ENCODE measurements at regions not wholly inside any gene's neighbourhood (a gene's known extent, or its start where the extent isn't known, plus 50 kb on each side); places are given as distances from the start of the nearest gene placed in this dataset.

GRCh38 chr7:131883769-131884168, 327.3 kb upstream of the PODXL start:
- DNase-seq (no peak), ATAC-seq (ENCODE audit: poor library complexity) (no peak)
- POLR2A ChIA-PET = no interaction called here
- CTCF ChIA-PET = no interaction called here
- no peaks in the 10 kb centered on the region for H3K4me1 Mint-ChIP-seq (ENCODE audit: low read depth)
- H3K36me3 ChIP-seq (ENCODE audit: insufficient read depth, low read length) = no peaks in the 10 kb centered on the region
- peaks cover 5% of the 10 kb centered on the region for H3K9me3 Mint-ChIP-seq
- H3K27ac ChIP-seq (ENCODE audit: low read depth in 1 of 2, low read length in 2 of 2) = no peak overlapping the region
- intact Hi-C loops (cut with DNase I, micrococcal nuclease) = no loop called here
- H3K4me1 ChIP-seq (ENCODE audit: insufficient read depth, low read length) = no peaks in the 10 kb centered on the region
- TF ChIP-seq CTCF (IDR thresholded peaks at IDR 0.05) = no peak
- H3K27ac Mint-ChIP-seq = no peak overlapping the region
- no peak overlapping the region for H3K4me3 Mint-ChIP-seq
- H3K27me3 ChIP-seq (ENCODE audit: control insufficient read depth in 1 of 2, insufficient read depth in 2 of 2, low read length in 2 of 2) = peaks cover 0 to 4% of the 10 kb centered on the region in 2 experiments
- peaks cover 25% of the 10 kb centered on the region for H3K27me3 Mint-ChIP-seq
- no peaks in the 10 kb centered on the region for H3K36me3 Mint-ChIP-seq (ENCODE audit: low read depth)
- H3K9me3 ChIP-seq (ENCODE audit: control insufficient read depth in 1 of 2, insufficient read depth in 1 of 2, low read length in 2 of 2) = peaks cover 8 to 13% of the 10 kb centered on the region in 2 experiments
- no peak overlapping the region for H3K4me3 ChIP-seq (ENCODE audit: low read length)

- H3K9me3 Mint-ChIP-seq = peaks cover 5% of the 10 kb centered on the region
- Histone ChIP-seq H3K27ac (ENCODE audit: low read depth in 1 of 2, low read length in 2 of 2) (no peak overlapping the region), H3K27me3 (ENCODE audit: control insufficient read depth in 1 of 2, insufficient read depth in 2 of 2, low read length in 2 of 2) (peaks cover 0 to 4% of the 10 kb centered on the region in 2 experiments), H3K36me3 (ENCODE audit: insufficient read depth, low read length) (no peaks in the 10 kb centered on the region), H3K9me3 (ENCODE audit: control insufficient read depth in 1 of 2, insufficient read depth in 1 of 2, low read length in 2 of 2) (peaks cover 8 to 15% of the 10 kb centered on the region in 2 experiments), H3K4me1 (ENCODE audit: insufficient read depth, low read length) (no peaks in the 10 kb centered on the region), H3K4me3 (ENCODE audit: low read length) (no peak overlapping the region)
- no peak overlapping the region for H3K4me3 Mint-ChIP-seq
- CTCF ChIA-PET = no interaction called here
- H3K36me3 Mint-ChIP-seq (ENCODE audit: low read depth) = no peaks in the 10 kb centered on the region
- H3K4me1 Mint-ChIP-seq (ENCODE audit: low read depth) = no peaks in the 10 kb centered on the region
- intact Hi-C loops (cut with DNase I, micrococcal nuclease) = no loop called here
- TF ChIP-seq CTCF (IDR thresholded peaks at IDR 0.05) = no peak
- POLR2A ChIA-PET = interaction anchor here (0.7 kb wide), 1 partner anchor 94 kb away, joined by 4 read pairs; no protein-coding TSS in a partner anchor
- H3K27me3 Mint-ChIP-seq = peaks cover 21% of the 10 kb centered on the region
- ATAC-seq (ENCODE audit: poor library complexity) (no peak), DNase-seq (no peak)
- H3K27ac Mint-ChIP-seq = no peak overlapping the region
These were observed 326.8 kb upstream of the PODXL start for GRCh38 chr7:131883196-131883595.

GRCh38 chr7:131882321-131882720, 325.9 kb upstream of the PODXL start:
- no peaks in the 10 kb centered on the region for H3K4me1 Mint-ChIP-seq (ENCODE audit: low read depth)
- H3K4me3 Mint-ChIP-seq = no peak overlapping the region
- H3K36me3 Mint-ChIP-seq (ENCODE audit: low read depth) = no peaks in the 10 kb centered on the region
- Histone ChIP-seq H3K4me1 (ENCODE audit: insufficient read depth, low read length) (no peaks in the 10 kb centered on the region), H3K9me3 (ENCODE audit: control insufficient read depth in 1 of 2, insufficient read depth in 1 of 2, low read length in 2 of 2) (peaks cover 8 to 17% of the 10 kb centered on the region in 2 experiments), H3K27me3 (ENCODE audit: control insufficient read depth in 1 of 2, insufficient read depth in 2 of 2, low read length in 2 of 2) (no peaks in the 10 kb centered on the region), H3K36me3 (ENCODE audit: insufficient read depth, low read length) (no peaks in the 10 kb centered on the region), H3K4me3 (ENCODE audit: low read length) (no peak overlapping the region), H3K27ac (ENCODE audit: low read depth in 1 of 2, low read length in 2 of 2) (no peak overlapping the region)
- peaks cover 13% of the 10 kb centered on the region for H3K27me3 Mint-ChIP-seq
- ChIA-PET CTCF (no interaction called here), POLR2A (no interaction called here)
- peaks cover 5% of the 10 kb centered on the region for H3K9me3 Mint-ChIP-seq
- no peak overlapping the region for H3K27ac Mint-ChIP-seq
- TF ChIP-seq CTCF (IDR thresholded peaks at IDR 0.05) = no peak
- DNase-seq = no peak
- ATAC-seq (ENCODE audit: poor library complexity) = no peak
- intact Hi-C loops (cut with DNase I, micrococcal nuclease) = no loop called here
